ENCODE measurements at regions not wholly inside any gene's neighbourhood (a gene's known extent, or its start where the extent isn't known, plus 50 kb on each side); places are given as distances from the start of the nearest gene placed in this dataset.

DNA sequence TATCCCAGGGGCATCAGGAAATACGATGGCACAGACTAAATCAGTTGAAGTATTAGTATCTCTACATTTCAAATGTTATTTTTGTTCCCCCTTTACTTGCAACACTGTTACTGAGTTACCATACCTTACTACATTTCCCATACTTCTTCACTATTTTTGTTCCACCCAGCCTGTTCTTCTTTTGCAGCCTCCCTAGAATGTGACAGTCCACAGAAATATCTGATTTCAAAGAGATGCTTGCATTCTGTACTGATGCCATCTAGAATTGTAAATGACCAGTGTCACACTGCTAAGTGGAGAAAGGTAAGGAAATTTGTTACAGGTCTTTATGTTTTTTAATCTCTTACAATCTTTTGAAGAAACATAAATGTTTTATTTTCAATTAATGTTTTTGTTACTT is 279.9 kb downstream of the CCER1 start:
- TF ChIP-seq, protein P1, sequence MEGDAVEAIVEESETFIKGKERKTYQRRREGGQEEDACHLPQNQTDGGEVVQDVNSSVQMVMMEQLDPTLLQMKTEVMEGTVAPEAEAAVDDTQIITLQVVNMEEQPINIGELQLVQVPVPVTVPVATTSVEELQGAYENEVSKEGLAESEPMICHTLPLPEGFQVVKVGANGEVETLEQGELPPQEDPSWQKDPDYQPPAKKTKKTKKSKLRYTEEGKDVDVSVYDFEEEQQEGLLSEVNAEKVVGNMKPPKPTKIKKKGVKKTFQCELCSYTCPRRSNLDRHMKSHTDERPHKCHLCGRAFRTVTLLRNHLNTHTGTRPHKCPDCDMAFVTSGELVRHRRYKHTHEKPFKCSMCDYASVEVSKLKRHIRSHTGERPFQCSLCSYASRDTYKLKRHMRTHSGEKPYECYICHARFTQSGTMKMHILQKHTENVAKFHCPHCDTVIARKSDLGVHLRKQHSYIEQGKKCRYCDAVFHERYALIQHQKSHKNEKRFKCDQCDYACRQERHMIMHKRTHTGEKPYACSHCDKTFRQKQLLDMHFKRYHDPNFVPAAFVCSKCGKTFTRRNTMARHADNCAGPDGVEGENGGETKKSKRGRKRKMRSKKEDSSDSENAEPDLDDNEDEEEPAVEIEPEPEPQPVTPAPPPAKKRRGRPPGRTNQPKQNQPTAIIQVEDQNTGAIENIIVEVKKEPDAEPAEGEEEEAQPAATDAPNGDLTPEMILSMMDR (IDR thresholded peaks at IDR 0.05), result no peak
- TF ChIP-seq POLR2A (IDR thresholded peaks at IDR 0.05), result no peak
- no peak for TF ChIP-seq EP300 (IDR thresholded peaks at IDR 0.05)
- TF ChIP-seq POLR2AphosphoS5 (IDR thresholded peaks at IDR 0.05), result no peak

Measured in gastroesophageal sphincter (tissue), 3 donors.